ENCODE measurements at regions not wholly inside any gene's neighbourhood (a gene's known extent, or its start where the extent isn't known, plus 50 kb on each side); places are given as distances from the start of the nearest gene placed in this dataset.

DNA sequence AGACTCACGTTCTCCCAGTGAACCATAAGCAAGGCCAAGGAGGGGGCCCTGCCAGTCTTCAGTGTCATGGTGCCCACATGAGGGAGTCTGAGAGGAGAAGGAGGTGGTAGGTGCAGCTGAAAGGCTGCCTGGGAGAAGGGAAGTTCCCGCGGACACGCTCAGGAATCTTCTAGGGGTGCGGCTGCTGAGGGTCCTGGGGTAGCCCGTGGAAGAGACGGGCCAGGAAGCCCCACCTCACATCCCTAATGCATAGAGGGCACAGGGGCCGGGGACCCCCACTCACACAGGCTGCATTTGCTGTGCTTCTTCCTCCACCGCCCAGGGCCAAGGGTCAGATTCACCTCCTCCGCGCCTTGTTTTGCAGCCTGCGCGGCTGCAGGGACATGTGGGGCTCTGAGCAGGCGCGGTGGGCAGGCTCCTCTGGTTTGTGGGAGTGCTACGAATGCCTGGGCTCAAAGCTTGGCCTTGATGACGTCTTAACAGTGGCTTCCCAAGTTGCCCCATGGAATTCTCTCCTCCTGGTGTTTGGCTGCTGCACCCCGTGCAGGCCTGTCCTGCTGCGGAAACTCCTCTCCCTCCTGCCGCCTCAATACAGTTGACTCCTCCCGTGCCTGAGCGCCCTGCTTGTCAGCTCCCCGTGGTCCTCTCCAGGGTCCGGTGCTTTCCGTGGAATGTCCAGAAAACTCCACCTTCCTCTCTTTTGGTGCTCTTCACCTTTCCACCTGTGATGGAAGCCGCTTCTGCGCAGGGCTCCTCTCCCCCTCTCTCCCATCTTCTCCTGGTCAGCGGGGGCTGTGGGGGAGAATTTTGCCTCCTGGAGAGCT, 95.7 kb downstream of the VAPA start:
- Mint-ChIP-seq H3K4me3 (no peak overlapping the region), H3K9me3 (peaks cover 6% of the 10 kb centered on the region), H3K4me1 (ENCODE audit: unreplicated experiment) (peaks cover 15% of the 10 kb centered on the region), H3K27ac (no peak overlapping the region), H3K36me3 (peaks cover 4% of the 10 kb centered on the region), H3K27me3 (no peaks in the 10 kb centered on the region)
- TF ChIP-seq, protein P1, sequence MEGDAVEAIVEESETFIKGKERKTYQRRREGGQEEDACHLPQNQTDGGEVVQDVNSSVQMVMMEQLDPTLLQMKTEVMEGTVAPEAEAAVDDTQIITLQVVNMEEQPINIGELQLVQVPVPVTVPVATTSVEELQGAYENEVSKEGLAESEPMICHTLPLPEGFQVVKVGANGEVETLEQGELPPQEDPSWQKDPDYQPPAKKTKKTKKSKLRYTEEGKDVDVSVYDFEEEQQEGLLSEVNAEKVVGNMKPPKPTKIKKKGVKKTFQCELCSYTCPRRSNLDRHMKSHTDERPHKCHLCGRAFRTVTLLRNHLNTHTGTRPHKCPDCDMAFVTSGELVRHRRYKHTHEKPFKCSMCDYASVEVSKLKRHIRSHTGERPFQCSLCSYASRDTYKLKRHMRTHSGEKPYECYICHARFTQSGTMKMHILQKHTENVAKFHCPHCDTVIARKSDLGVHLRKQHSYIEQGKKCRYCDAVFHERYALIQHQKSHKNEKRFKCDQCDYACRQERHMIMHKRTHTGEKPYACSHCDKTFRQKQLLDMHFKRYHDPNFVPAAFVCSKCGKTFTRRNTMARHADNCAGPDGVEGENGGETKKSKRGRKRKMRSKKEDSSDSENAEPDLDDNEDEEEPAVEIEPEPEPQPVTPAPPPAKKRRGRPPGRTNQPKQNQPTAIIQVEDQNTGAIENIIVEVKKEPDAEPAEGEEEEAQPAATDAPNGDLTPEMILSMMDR (conservative IDR thresholded peaks at IDR 0.05), result no peak
- DNase-seq (ENCODE audit: extremely low spot score, unreplicated experiment), result no peak

DNA sequence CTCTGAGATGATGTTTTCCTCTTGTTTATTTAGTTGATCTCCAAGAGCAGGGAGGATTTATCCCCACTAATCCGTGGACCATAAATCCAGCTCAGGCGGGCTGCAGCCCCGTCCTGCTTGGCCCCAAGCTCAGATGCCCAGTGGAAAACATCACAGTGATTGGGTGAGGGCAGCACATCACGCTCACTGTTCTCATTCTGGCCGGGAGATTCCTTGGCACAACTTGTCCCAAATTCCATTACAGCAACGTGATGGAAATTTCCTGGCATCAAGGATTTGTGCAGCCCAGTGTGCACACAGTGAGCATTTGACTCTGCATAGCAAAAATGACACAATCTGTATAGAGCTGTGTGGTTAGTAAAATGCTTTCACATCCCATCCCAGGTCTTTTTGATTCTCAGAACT, 96.8 kb downstream of the VAPA start:
- no peak overlapping the region for H3K4me3 Mint-ChIP-seq
- peaks cover 21% of the 10 kb centered on the region for H3K4me1 Mint-ChIP-seq (ENCODE audit: unreplicated experiment)
- DNase-seq (ENCODE audit: extremely low spot score, unreplicated experiment), result no peak
- H3K27ac Mint-ChIP-seq, result no peak overlapping the region
- H3K9me3 Mint-ChIP-seq, result peaks cover 11% of the 10 kb centered on the region
- TF ChIP-seq, protein P1 (conservative IDR thresholded peaks at IDR 0.05), result no peak
- no peaks in the 10 kb centered on the region for H3K27me3 Mint-ChIP-seq
- H3K36me3 Mint-ChIP-seq, result peaks cover 7% of the 10 kb centered on the region

DNA sequence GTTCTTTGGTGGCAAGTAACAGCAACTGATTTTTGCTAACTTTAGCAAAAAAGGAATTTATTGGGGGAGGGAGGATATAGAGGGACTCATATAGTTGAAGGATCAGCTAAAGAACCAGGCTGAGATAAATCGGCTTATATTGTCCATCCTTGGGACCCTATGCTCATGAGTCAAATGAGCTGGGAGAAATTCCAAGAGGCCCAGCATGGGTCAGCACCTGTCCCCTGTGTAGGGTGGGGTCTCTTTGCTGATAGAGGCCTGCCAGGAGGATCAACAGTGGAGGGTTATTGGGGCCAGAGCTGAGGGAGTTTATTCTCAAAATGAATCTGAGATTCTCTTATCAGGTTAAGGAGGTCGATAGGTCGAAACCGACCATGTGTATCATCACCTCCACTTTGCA, 97.2 kb downstream of the VAPA start:
- TF ChIP-seq, protein P1 (conservative IDR thresholded peaks at IDR 0.05), result no peak
- Mint-ChIP-seq H3K4me3 (no peak overlapping the region), H3K27me3 (no peaks in the 10 kb centered on the region), H3K9me3 (peaks cover 11% of the 10 kb centered on the region), H3K4me1 (ENCODE audit: unreplicated experiment) (peaks cover 24% of the 10 kb centered on the region), H3K36me3 (peaks cover 7% of the 10 kb centered on the region), H3K27ac (no peak overlapping the region)
- no peak for DNase-seq (ENCODE audit: extremely low spot score, unreplicated experiment)

DNA sequence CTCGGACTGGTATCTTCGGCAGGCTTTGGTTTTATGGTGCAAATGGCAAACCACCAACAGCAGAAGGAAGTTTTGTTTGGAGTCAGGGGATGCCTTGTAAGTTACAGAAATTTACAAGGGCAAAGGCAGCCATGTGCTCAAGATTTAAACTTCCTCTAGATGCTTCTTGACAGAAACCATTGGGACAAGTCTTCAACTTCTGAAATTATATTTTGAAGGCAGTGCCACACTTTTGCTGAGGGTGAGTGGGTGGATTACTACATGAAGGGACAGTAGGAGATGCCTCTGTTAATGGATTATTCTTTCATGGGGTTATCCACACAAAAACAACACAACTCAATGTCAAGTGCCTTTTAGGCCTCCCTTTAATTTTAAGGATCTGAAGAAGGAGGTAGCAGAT, 97.9 kb downstream of the VAPA start:
- H3K9me3 Mint-ChIP-seq, result peaks cover 11% of the 10 kb centered on the region
- H3K4me3 Mint-ChIP-seq, result no peak overlapping the region
- H3K4me1 Mint-ChIP-seq (ENCODE audit: unreplicated experiment), result peaks cover 24% of the 10 kb centered on the region
- no peak for DNase-seq (ENCODE audit: extremely low spot score, unreplicated experiment)
- H3K36me3 Mint-ChIP-seq, result peaks cover 7% of the 10 kb centered on the region
- no peak overlapping the region for H3K27ac Mint-ChIP-seq
- H3K27me3 Mint-ChIP-seq, result no peaks in the 10 kb centered on the region
- TF ChIP-seq, protein P1 (conservative IDR thresholded peaks at IDR 0.05), result no peak

DNA sequence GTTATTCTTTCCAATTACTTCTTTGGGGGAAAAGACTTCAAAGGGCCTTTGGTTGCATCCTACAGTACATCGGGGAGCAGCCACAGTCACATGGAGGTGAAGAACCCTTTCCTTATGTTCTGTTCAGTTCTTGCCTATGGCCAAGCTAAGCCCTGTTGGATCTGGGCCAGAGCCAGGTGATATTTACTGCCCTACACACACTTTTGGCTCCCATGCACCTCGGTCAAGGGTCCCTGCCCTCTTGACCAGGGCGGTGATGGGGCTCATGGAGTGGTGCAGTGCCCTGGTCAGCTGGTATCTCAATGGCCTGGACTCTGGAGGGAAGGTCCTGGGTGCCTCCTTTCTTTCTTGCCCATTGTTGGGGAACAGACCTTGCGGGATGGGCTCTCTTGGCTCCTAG, 98.7 kb downstream of the VAPA start:
- peaks cover 10% of the 10 kb centered on the region for H3K9me3 Mint-ChIP-seq
- TF ChIP-seq, protein P1 (conservative IDR thresholded peaks at IDR 0.05), result no peak
- no peak overlapping the region for H3K4me3 Mint-ChIP-seq
- no peaks in the 10 kb centered on the region for H3K27me3 Mint-ChIP-seq
- no peak overlapping the region for H3K27ac Mint-ChIP-seq
- H3K36me3 Mint-ChIP-seq, result peaks cover 7% of the 10 kb centered on the region
- DNase-seq (ENCODE audit: extremely low spot score, unreplicated experiment), result no peak
- H3K4me1 Mint-ChIP-seq (ENCODE audit: unreplicated experiment), result peaks cover 22% of the 10 kb centered on the region

Data from type B pancreatic cell (in vitro differentiated cells).